DLD1 (cell line): ENCODE measurements at regions not wholly inside any gene's neighbourhood (a gene's known extent, or its start where the extent isn't known, plus 50 kb on each side); places are given as distances from the start of the nearest gene placed in this dataset.

Experiments
- in situ Hi-C: cut with HindIII; loops from 2 replicates; pipeline ENCODE4 v1.10.0; 2017; ENCODE audit warnings: low sequenced_read_pairs

GRCh38 chr9:118276784-118277183 lies 572.6 kb downstream of the TLR4 start:
- in situ Hi-C loops = no loop called here

DNA sequence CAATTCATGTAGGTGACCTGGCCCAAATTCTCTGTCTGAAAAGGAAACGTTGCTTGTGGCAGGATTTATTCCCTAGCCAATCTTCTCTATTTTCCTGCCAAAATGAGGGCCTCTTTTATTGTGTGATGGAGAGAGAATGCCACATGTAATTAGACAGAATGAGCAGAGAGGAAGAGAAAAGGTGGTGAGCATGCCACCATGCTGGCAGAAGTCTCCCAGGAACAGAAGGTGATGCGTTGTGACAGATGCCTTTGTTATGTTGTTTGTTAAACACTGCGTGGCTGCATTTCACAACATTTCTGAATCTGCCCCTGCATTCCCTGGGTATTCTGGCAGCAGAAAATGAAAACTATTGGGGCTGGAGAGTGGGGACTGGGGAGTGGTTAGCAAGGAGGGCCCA lies 577.6 kb downstream of the TLR4 start:
- in situ Hi-C loops = no loop called here

- in situ Hi-C loops = no loop called here
Measured at GRCh38 chr9:118283488-118283887, 579.3 kb downstream of the TLR4 start.

DNA sequence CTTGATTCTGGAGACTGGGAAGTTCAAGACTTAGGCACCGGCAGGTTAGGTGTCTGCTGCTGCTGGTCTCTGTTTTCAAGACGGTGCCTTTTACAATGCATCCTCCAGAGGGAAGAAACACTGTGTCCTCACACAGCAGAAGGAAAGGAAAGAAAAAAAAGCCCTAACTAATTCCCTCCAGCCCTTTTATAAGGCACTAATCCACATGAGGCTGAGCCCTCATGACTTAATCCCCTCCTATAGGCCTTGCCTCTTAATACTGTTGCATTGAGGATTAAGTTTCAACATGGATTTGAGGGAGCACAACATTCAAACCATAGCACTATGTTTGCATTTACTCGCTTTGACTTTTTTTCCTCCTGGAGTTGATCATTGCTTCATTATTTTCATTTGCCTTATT lies 585.9 kb downstream of the TLR4 start:
- in situ Hi-C loops = no loop called here

DNA sequence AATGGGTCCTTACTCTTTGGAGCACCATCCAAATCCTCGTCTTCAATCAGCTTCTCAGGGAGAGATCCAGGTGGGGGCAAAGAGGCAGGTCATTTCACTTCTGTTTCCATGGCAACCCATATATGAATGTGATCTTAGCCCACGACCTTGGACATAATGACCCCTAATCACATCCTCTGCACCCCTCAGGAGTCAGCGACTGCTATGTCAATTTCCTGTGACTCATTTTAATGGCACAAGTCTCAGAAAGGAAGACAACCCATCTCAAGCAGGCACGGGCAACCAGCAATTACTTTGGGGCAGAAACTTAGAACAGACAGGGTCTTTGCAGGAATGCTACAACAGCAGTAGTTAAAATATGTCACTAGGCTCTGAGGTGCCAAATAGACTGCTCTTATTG lies 591.2 kb downstream of the TLR4 start:
- in situ Hi-C loops = no loop called here

GRCh38 chr9:118302721-118303120 lies 598.5 kb downstream of the TLR4 start:
- in situ Hi-C loops = no loop called here

DNA sequence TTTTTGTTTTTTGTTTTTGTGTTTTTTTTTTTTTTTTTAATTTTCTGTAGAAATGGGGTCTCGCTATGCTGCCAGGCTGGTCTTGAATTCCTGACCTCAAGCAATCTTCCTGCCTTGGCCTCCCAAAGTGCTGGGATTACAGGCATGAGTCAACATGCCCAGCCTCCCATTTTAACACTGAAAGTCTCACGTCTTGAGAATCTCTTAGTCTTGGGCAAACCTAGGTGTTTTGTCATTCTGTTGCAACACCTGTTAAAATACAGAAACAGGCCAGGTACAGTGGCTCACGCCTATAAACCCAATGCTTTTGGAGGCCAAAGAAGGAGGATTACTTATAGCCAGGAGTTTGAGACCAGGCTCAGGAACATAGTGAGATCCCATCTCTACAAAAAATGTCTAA lies 599.0 kb downstream of the TLR4 start:
- in situ Hi-C loops = no loop called here

DNA sequence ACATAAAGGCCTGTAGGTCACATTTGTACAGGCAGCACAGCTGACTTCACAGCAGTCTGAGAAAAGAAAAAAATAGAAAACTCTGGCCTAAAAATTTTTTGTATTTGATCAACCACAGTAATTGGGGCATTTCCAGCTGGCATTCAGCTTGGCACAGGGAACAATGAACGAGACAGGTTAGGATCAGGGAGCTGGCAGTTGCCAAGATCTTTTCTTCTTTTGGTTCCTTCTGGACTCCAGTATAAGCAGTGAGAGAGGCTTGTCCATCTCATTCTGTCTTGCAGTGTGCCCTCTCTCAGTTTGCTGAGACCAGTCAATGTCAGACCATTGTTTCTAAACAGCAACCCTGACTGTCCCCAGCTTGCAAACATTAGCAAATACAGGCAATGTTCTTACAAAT lies 601.1 kb downstream of the TLR4 start:
- in situ Hi-C loops = no loop called here

GRCh38 chr9:118306801-118307200 lies 602.6 kb downstream of the TLR4 start:
- in situ Hi-C loops = no loop called here

DNA sequence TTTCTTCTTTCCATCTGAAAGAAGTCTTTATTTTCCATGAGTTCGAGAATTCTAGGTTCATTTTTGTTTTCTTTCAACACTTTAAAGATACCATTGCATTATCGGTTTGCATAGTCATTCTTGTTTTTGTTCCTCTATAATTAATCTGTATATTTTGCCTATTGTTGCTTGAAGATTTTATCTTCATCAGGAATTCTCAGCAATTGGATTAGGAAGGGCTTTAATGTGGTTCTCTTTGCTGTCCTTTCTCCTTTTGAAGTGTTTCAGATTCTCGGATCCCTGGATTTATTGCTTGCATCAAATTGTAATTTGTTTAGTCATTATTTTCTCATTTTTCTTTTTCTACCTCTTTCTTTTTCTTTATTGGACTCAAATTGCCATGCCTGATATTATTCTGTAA lies 609.8 kb downstream of the TLR4 start:
- in situ Hi-C loops = no loop called here

DNA sequence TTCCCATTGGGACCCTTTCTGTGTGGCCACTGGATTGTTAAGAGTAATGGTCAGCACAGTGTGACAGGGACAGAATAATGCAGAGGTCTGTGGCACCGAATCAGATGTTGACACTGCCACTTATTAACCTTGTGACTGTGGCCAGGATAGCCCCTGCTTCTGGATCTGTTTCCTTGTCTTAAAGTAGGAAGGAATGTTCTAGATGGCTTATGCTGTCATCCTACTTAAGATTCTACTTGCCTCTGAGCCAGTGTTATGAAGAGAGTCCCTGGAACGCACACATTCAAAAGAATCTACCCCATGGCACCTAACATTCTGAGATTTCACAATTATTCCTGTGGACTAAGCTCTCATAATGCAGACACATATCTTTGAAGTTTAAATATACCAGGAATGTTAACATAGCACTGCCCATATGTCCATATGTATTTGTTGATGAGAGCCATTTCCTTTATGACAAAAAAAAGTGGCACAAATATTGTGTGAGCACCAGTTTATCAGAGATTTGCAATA lies 612.7 kb downstream of the TLR4 start:
- in situ Hi-C loops = no loop called here

- in situ Hi-C loops = no loop called here
Measured at GRCh38 chr9:118318770-118319431, 614.7 kb downstream of the TLR4 start.

DNA sequence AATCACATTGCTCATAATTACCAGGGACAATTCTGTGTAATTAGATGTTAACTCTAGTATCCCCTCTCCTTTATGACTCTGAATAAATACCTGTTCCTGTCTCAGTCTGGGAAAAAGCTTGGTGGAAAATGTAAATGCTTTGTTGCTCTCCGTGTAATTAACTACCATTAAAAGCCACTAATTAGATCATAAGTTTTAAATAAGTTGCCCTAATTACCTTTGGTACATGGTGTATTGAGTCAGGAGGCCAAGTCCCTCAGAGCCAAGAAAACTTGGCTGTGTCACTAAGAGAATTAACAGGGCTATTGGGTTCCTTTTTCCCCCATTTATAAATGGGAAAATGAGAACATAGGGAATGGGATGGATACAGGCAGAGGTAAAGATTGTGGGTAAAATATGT lies 617.6 kb downstream of the TLR4 start:
- in situ Hi-C loops = no loop called here

DNA sequence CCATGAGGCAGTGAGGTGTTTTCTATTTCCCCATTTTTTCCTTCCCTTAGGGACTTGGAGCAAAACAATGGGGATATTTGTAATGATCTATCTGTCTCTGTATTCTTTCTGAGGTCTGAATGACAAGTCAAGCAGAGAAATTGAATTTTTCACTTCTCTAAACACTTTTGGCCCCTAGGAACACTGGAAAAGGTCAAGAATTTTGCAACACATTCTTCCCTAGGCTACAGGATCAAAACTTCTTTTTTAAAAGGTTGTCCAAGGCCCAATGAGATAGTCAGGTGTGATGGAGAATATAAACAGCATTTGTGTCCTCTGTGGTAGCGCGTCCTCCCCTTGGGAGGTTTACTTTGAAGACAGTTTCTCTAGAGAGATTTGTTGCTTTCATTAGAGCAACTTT lies 620.5 kb downstream of the TLR4 start:
- in situ Hi-C loops = no loop called here

- in situ Hi-C loops = no loop called here
Measured at GRCh38 chr9:118325757-118326156, 621.6 kb downstream of the TLR4 start.

- in situ Hi-C loops = no loop called here
Measured at GRCh38 chr9:118326326-118326725, 622.1 kb downstream of the TLR4 start.

GRCh38 chr9:118330191-118330986 lies 626.2 kb downstream of the TLR4 start:
- in situ Hi-C loops = no loop called here

GRCh38 chr9:118331622-118332045 lies 627.4 kb downstream of the TLR4 start:
- in situ Hi-C loops = no loop called here

GRCh38 chr9:118336250-118336942 lies 632.2 kb downstream of the TLR4 start:
- in situ Hi-C loops = no loop called here

- in situ Hi-C loops = no loop called here
Measured at GRCh38 chr9:118336943-118337330, 632.7 kb downstream of the TLR4 start.

DNA sequence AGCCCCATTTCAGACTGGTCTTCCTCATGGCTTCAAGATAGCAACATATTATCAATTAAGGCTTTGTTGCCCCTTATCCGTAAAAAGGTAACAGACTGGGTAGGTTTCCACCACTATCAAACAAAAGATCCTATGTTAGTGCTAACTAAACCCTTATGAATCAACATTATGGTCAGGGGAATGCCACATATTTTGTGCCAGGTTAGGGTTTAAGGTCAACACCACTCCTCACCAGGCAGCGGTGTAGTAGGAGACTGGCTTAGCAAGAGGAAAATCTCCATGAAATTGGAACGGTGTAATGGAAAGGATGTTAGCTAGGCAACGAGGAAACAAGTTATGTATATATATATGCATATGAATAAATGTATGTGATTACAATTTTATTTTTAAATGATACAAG lies 655.8 kb downstream of the TLR4 start:
- in situ Hi-C loops = no loop called here

DNA sequence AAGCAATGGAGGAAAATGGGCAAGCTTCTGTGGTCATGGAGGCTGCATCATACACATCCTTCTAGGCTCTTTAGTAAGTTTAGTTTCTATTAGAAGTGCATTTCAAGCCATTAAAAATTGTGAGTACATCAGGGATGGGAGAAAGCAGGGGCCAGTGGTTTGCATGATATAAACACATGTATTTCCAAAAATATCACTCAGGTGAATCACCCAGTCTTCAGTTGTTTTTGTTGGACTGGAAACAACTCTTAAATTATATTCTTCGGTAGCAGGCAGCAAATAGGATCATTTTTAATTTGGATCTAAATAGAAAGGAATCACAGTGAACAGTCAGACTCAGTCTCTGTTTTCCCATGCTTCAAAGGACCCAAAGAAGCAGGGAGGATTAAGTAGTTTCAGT lies 657.9 kb downstream of the TLR4 start:
- in situ Hi-C loops = no loop called here
